GM12873 (cell line): ENCODE measurements at regions not wholly inside any gene's neighbourhood (a gene's known extent, or its start where the extent isn't known, plus 50 kb on each side); places are given as distances from the start of the nearest gene placed in this dataset.

ENCODE experiments used
- CTCF ChIP-seq: IDR thresholded peaks from 2 replicates; pipeline ENCODE4 v1.5.1; 2012; ENCODE audit warnings: low read depth, mild to moderate bottlenecking, moderate library complexity, low read length, control low read depth; ENCODE audit not compliant: insufficient read depth; ENCODE audit errors: missing control alignments

- TF ChIP-seq CTCF: no peak
Measured at GRCh38 chr6:167720456-167721285, 106.0 kb upstream of the AFDN start.

- no peak for TF ChIP-seq CTCF
Measured at GRCh38 chr6:167721291-167721690, 105.4 kb upstream of the AFDN start.

GRCh38 chr6:167722634-167723309 lies 103.9 kb upstream of the AFDN start:
- TF ChIP-seq CTCF: no peak

- no peak for TF ChIP-seq CTCF
Measured at GRCh38 chr6:167726043-167726621, 100.6 kb upstream of the AFDN start.

- TF ChIP-seq CTCF: no peak
Measured at GRCh38 chr6:167730441-167730840, 96.3 kb upstream of the AFDN start.

GRCh38 chr6:167731216-167731615 lies 95.5 kb upstream of the AFDN start:
- no peak for TF ChIP-seq CTCF

GRCh38 chr6:167731731-167732422 lies 94.8 kb upstream of the AFDN start:
- no peak for TF ChIP-seq CTCF
